Natural killer cell (primary cell): ENCODE measurements at regions not wholly inside any gene's neighbourhood (a gene's known extent, or its start where the extent isn't known, plus 50 kb on each side); places are given as distances from the start of the nearest gene placed in this dataset.

Experiments
- ATAC-seq, 3 donors: fragments of 150-1000 bp in 2 of 3; fragments of 200-7000 bp in 1 of 3; cut with Tn5 transposase; 1 replicate in 1 of 3; 2 replicates in 2 of 3; pipeline ENCODE4 v1.10.0; 2021; ENCODE audit warnings: mild to moderate bottlenecking in 2 of 3, moderate library complexity in 2 of 3
- DNase-seq, 2 donors: peaks; one replicate each; pipeline versions ENCODE4 v3.0.0 to v3.0.0-alpha.2; 2013 to 2021; ENCODE audit warnings: mixed read lengths in 1 of 2
- H3K27ac ChIP-seq: one replicate; pipeline ENCODE4 v1.5.1; 2013; ENCODE audit warnings: mild to moderate bottlenecking, low read length
- H3K27me3 ChIP-seq: one replicate; pipeline ENCODE4 v1.6.1; 2013; ENCODE audit warnings: low read length; ENCODE audit not compliant: control insufficient read depth, insufficient read depth
- H3K36me3 ChIP-seq: one replicate; pipeline ENCODE4 v1.6.1; 2013; ENCODE audit warnings: low read length; ENCODE audit not compliant: control insufficient read depth, insufficient read depth
- H3K4me1 ChIP-seq: one replicate; pipeline ENCODE4 v1.6.1; 2013; ENCODE audit warnings: low read length; ENCODE audit not compliant: control insufficient read depth, insufficient read depth
- H3K4me3 ChIP-seq: one replicate; pipeline ENCODE4 v1.5.1; 2013; ENCODE audit warnings: low read length
- H3K9me3 ChIP-seq: one replicate; pipeline ENCODE4 v1.6.1; 2013; ENCODE audit warnings: low read length; ENCODE audit not compliant: control insufficient read depth, insufficient read depth
- H3K27ac Mint-ChIP-seq, 2 donors: one replicate each; pipeline ENCODE4 v1.8.0; 2022; ENCODE audit warnings: mild to moderate bottlenecking in 2 of 2, mixed read lengths in 2 of 2, moderate library complexity in 1 of 2
- H3K27me3 Mint-ChIP-seq, 2 donors: one replicate each; pipeline ENCODE4 v1.8.0; 2022; ENCODE audit warnings: low read depth in 2 of 2, mixed read lengths in 2 of 2
- H3K36me3 Mint-ChIP-seq: one replicate; pipeline ENCODE4 v1.8.0; 2022; ENCODE audit warnings: mixed read lengths
- H3K4me1 Mint-ChIP-seq, 2 donors: one replicate each; pipeline ENCODE4 v1.8.0; 2022; ENCODE audit warnings: mixed read lengths in 2 of 2
- H3K4me3 Mint-ChIP-seq: one replicate; pipeline ENCODE4 v1.8.0; 2022; ENCODE audit warnings: mild to moderate bottlenecking, moderate library complexity, mixed read lengths
- H3K9me3 Mint-ChIP-seq, 2 donors: one replicate each; pipeline ENCODE4 v1.8.0; 2022; ENCODE audit warnings: mixed read lengths in 2 of 2
- WGBS: methylation state at CpG from one replicate; pipeline ENCODE4 v1.1.7; 2013; ENCODE audit warnings: missing lambda C conversion rate; ENCODE audit not compliant: insufficient coverage; 5-methylcytosine and 5-hydroxymethylcytosine counted together
- intact Hi-C: fragments of 100-400 bp; cut with micrococcal nuclease; formaldehyde crosslinking; loops from one replicate; pipeline ENCODE4 v1.14.2; 2022
- TF ChIP-seq, protein P1 (sequence below): fragments of 200-600 bp; IDR thresholded peaks from one replicate; pipeline ENCODE4 v1.8.0; 2022; ENCODE audit warnings: antibody characterized with exemption

DNA sequence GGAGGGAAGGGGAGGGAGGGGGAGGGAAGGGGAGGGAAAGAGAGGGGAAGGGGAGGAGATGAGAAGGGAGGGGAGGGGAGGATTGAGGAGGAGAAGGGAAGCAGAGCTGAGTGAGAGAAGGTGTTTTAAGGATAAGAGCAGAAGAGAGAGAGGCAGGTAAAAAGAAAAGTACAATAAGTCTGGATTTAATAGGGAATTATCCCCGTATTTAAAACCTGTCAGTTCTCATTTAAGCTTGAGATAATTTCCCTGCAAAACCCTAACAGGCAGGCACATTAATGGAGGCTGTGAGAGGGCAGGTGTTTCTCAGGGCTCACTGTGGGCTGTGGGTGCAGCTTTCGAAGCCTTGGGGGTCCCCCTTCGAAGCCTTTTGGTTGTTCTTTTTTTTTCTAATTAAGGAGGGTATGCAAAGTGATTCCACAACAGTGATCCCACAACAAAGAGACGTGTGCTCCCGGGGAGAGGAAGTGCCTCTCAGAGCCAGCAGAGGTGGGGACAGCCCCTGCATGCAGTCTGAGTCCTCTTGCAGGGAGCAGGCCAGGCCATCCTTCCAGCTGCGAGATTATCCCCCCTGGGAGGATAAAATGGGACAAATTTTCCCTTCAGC is 317.9 kb upstream of the IRX1 start:
- Histone ChIP-seq H3K36me3 (no peaks in the 10 kb centered on the region), H3K4me3 (no peak overlapping the region), H3K27me3 (no peaks in the 10 kb centered on the region), H3K4me1 (no peaks in the 10 kb centered on the region), H3K9me3 (peaks cover 20% of the 10 kb centered on the region), H3K27ac (no peak overlapping the region)
- DNase-seq (no peak), ATAC-seq (no peak)
- H3K36me3 Mint-ChIP-seq: no peaks in the 10 kb centered on the region
- intact Hi-C loops: no loop called here
- H3K4me1 Mint-ChIP-seq: no peaks in the 10 kb centered on the region
- no peak overlapping the region for H3K4me3 Mint-ChIP-seq
- 15% methylated on average over 6 of the region's 6 CpGs for WGBS
- no peak overlapping the region for H3K27ac Mint-ChIP-seq
- no peaks in the 10 kb centered on the region for H3K27me3 Mint-ChIP-seq
- TF ChIP-seq, protein P1, sequence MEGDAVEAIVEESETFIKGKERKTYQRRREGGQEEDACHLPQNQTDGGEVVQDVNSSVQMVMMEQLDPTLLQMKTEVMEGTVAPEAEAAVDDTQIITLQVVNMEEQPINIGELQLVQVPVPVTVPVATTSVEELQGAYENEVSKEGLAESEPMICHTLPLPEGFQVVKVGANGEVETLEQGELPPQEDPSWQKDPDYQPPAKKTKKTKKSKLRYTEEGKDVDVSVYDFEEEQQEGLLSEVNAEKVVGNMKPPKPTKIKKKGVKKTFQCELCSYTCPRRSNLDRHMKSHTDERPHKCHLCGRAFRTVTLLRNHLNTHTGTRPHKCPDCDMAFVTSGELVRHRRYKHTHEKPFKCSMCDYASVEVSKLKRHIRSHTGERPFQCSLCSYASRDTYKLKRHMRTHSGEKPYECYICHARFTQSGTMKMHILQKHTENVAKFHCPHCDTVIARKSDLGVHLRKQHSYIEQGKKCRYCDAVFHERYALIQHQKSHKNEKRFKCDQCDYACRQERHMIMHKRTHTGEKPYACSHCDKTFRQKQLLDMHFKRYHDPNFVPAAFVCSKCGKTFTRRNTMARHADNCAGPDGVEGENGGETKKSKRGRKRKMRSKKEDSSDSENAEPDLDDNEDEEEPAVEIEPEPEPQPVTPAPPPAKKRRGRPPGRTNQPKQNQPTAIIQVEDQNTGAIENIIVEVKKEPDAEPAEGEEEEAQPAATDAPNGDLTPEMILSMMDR: no peak
- H3K9me3 Mint-ChIP-seq: peaks cover 2 to 3% of the 10 kb centered on the region in 2 donors

GRCh38 chr5:3276896-3277295 is 318.7 kb upstream of the IRX1 start:
- Mint-ChIP-seq H3K4me1 (no peaks in the 10 kb centered on the region), H3K27me3 (no peaks in the 10 kb centered on the region), H3K27ac (no peak overlapping the region), H3K36me3 (no peaks in the 10 kb centered on the region), H3K4me3 (no peak overlapping the region), H3K9me3 (peaks cover 2 to 3% of the 10 kb centered on the region in 2 donors)
- ATAC-seq: no peak
- intact Hi-C loops: no loop called here
- no peaks in the 10 kb centered on the region for H3K27me3 ChIP-seq
- no peaks in the 10 kb centered on the region for H3K4me1 ChIP-seq
- no peak overlapping the region for H3K4me3 ChIP-seq
- H3K27ac ChIP-seq: no peak overlapping the region
- no peak for DNase-seq
- TF ChIP-seq, protein P1: no peak
- peaks cover 23% of the 10 kb centered on the region for H3K9me3 ChIP-seq
- WGBS: 62% methylated on average over 7 of the region's 7 CpGs
- no peaks in the 10 kb centered on the region for H3K36me3 ChIP-seq

DNA sequence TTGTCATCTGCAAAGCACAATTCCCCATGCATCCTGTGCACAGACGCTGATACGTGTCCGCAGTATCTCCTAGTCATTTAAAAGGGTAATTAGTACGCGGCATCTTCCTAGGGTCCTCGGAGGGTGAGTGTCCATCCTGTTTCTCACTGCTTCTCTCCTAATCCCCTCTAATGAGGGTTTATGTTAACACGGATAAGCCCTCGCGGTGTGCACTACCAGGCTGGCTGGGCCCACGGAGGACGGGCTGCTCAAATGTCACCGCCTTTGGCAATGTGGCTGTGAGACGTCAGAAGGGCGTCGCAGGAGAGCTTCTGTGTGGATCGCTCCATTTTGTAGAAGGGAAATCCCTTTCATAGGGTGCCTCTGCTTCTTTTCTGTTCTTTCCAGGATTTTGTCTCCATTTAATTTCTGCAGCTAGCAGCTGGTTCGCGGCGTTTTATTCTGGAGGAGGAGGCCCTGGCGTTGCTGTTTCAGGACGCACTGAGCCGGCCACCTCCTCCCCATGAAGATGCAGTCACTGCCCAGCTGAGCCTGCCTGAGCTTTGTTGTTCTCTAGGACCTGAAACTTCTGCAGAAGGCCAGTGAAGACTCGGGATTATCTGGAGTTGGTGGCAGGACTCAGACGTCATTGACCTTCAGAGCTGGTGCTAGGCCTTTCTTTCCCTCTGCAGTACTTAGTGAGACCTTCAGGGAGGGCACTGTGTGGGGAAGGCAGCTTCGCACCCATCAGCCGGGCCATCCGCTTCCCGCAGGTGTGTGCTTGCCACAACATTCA is 326.1 kb upstream of the IRX1 start:
- Histone ChIP-seq H3K36me3 (no peaks in the 10 kb centered on the region), H3K4me1 (no peaks in the 10 kb centered on the region), H3K27me3 (no peaks in the 10 kb centered on the region), H3K4me3 (no peak overlapping the region), H3K9me3 (peaks cover 9% of the 10 kb centered on the region), H3K27ac (no peak overlapping the region)
- TF ChIP-seq, protein P1: no peak
- no peak overlapping the region for H3K27ac Mint-ChIP-seq
- no peaks in the 10 kb centered on the region for H3K27me3 Mint-ChIP-seq
- H3K4me3 Mint-ChIP-seq: no peak overlapping the region
- 88% methylated on average over 24 of the region's 28 CpGs for WGBS
- DNase-seq (no peak), ATAC-seq (no peak)
- H3K4me1 Mint-ChIP-seq: no peaks in the 10 kb centered on the region
- intact Hi-C loops: no loop called here
- H3K36me3 Mint-ChIP-seq: no peaks in the 10 kb centered on the region
- H3K9me3 Mint-ChIP-seq: peaks cover 0 to 2% of the 10 kb centered on the region in 2 donors
